OCI-LY7 (cell line): ENCODE measurements at regions not wholly inside any gene's neighbourhood (a gene's known extent, or its start where the extent isn't known, plus 50 kb on each side); places are given as distances from the start of the nearest gene placed in this dataset.

ENCODE experiments used
- BruUV-seq: library from RNA; stranded (reverse); fragments of 400-500 nt; replicated peaks from 2 replicates; lab custom pipeline; 2021; lab: Mats Ljungman, UMichigan
- CTCF ChIA-PET: fragments of 300-600 bp; sonication (Branson Sonifier 250); formaldehyde crosslinking; loops from one replicate; lab custom pipeline; 2022; ENCODE audit warnings: antibody characterized with exemption; ENCODE audit not compliant: unreplicated experiment; lab: Charles Lee
- POLR2A ChIA-PET: fragments of 300-600 bp; sonication (Branson Sonifier 250); formaldehyde crosslinking; loops from one replicate; lab custom pipeline; 2022; ENCODE audit warnings: antibody characterized with exemption; lab: Charles Lee
- DNase-seq: peaks from one replicate; pipeline ENCODE4 v3.0.0-alpha.2; 2015; ENCODE audit warnings: low spot score
- H2AFZ ChIP-seq: fragments of 200-600 bp; sonication (generic), shearing (Covaris generic); 2 replicates; pipeline ENCODE4 v1.6.1; 2014; ENCODE audit warnings: mild to moderate bottlenecking, antibody characterized with exemption, low read length, moderate library complexity
- H3K27ac ChIP-seq: fragments of 200-600 bp; sonication (generic); 2 replicates; pipeline ENCODE4 v1.5.1; 2014; ENCODE audit warnings: mixed run types, low read depth, mild to moderate bottlenecking, moderate library complexity, low read length, inconsistent platforms; ENCODE audit not compliant: poor library complexity, severe bottlenecking
- H3K36me3 ChIP-seq: fragments of 200-600 bp; sonication (generic); 2 replicates; pipeline ENCODE4 v1.6.1; 2014; ENCODE audit warnings: mild to moderate bottlenecking, antibody characterized with exemption, low read length, moderate library complexity, mixed read lengths; ENCODE audit not compliant: insufficient read depth
- H3K4me1 ChIP-seq: fragments of 200-600 bp; sonication (generic); 2 replicates; pipeline ENCODE4 v1.5.1; 2014; ENCODE audit warnings: mild to moderate bottlenecking, low read length; ENCODE audit not compliant: insufficient read depth, poor library complexity, severe bottlenecking
- H3K4me2 ChIP-seq: fragments of 200-600 bp; sonication (generic); 2 replicates; pipeline ENCODE4 v1.6.1; 2014; ENCODE audit warnings: mild to moderate bottlenecking, low read length
- H3K4me3 ChIP-seq: fragments of 200-600 bp; sonication (generic); 2 replicates; pipeline ENCODE4 v1.5.1; 2014; ENCODE audit warnings: mild to moderate bottlenecking, low read depth, low read length; ENCODE audit not compliant: poor library complexity, severe bottlenecking
- H3K79me2 ChIP-seq: fragments of 200-600 bp; sonication (generic); 2 replicates; pipeline ENCODE4 v1.6.1; 2016; ENCODE audit warnings: low read depth, mild to moderate bottlenecking, low read length, moderate library complexity, mixed read lengths; ENCODE audit not compliant: insufficient read depth
- H3K9me2 ChIP-seq: fragments of 200-600 bp; sonication (generic); 2 replicates; pipeline ENCODE4 v1.6.1; 2016; ENCODE audit warnings: mild to moderate bottlenecking, low read length, mixed read lengths; ENCODE audit not compliant: insufficient read depth
- H3K9me3 ChIP-seq: fragments of 200-600 bp; sonication (generic); 2 replicates; pipeline ENCODE4 v1.6.1; 2014; ENCODE audit warnings: mild to moderate bottlenecking, mixed run types, low read length, mixed read lengths
- H4K20me1 ChIP-seq: fragments of 200-600 bp; sonication (generic); 2 replicates; pipeline ENCODE4 v1.6.1; 2014; ENCODE audit warnings: mild to moderate bottlenecking, antibody characterized with exemption, low read length, moderate library complexity, mixed read lengths; ENCODE audit not compliant: insufficient read depth
- CTCF ChIP-seq: fragments of 200-600 bp; sonication (generic); conservative IDR thresholded peaks from 2 replicates; pipeline ENCODE4 v1.5.1; 2014; ENCODE audit warnings: mild to moderate bottlenecking, antibody characterized with exemption, low read length, moderate library complexity, mixed read lengths
- EZH2phosphoT487 ChIP-seq: fragments of 200-600 bp; sonication (generic); IDR thresholded peaks from 2 replicates; pipeline ENCODE4 v1.6.1; 2018; ENCODE audit warnings: low read depth, borderline replicate concordance, mild to moderate bottlenecking, mixed run types, antibody characterized with exemption, low read length, moderate library complexity, mixed read lengths
- intact Hi-C: fragments of 100-400 bp; cut with micrococcal nuclease; formaldehyde crosslinking; loops from one replicate; pipeline ENCODE4 v1.10.0; 2022; ENCODE audit not compliant: unreplicated experiment

- no peak overlapping the region for H2AFZ ChIP-seq
- H3K9me3 ChIP-seq, result no peaks in the 10 kb centered on the region
- ChIA-PET POLR2A (no interaction called here), CTCF (no interaction called here)
- H3K4me1 ChIP-seq, result no peaks in the 10 kb centered on the region
- no peaks in the 10 kb centered on the region for H4K20me1 ChIP-seq
- H3K4me3 ChIP-seq, result no peak overlapping the region
- DNase-seq, result no peak
- TF ChIP-seq EZH2phosphoT487, result no peak
- no peak for TF ChIP-seq CTCF
- H3K36me3 ChIP-seq, result no peaks in the 10 kb centered on the region
- BruUV-seq, result no TSS peak
- intact Hi-C loops, result no loop called here
- H3K27ac ChIP-seq, result no peak overlapping the region
- H3K79me2 ChIP-seq, result no peaks in the 10 kb centered on the region
- H3K4me2 ChIP-seq, result no peak overlapping the region
- no peaks in the 10 kb centered on the region for H3K9me2 ChIP-seq
These were observed 212.7 kb downstream of the PTBP2 start for GRCh38 chr1:96934282-96934681.

DNA sequence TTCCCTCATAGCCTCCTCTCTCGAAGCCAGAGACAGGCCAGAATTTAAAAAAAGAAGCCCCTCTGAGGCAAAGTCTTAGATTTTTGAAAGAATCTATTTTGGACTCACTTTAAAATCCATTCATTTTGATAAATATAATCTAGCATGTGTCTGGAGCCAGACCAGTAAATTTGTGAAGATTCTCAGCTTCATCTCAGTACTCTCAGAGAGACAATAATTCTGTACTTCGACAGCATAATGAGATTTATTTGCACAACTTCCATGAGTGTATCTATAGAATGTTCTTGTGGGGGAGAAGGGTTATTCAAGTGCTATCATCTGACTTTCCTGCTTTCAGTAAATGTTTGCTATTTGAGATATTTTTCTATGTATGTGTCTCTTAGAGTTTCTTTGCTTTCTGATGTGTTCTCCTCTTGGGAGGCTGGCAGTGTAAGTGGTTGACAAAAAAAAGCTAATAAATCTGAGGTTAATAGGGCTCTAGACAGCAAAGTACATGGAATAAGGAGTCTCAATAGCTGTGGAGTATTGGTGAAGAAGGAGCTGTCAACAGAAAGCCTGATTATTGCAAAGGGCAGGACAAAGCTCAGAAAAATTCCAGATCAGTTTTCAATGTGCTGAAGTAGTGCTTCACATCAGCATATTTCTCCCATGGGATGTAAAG lies 223.0 kb downstream of the PTBP2 start:
- no peak for TF ChIP-seq EZH2phosphoT487
- TF ChIP-seq CTCF, result no peak
- CTCF ChIA-PET, result no interaction called here

DNA sequence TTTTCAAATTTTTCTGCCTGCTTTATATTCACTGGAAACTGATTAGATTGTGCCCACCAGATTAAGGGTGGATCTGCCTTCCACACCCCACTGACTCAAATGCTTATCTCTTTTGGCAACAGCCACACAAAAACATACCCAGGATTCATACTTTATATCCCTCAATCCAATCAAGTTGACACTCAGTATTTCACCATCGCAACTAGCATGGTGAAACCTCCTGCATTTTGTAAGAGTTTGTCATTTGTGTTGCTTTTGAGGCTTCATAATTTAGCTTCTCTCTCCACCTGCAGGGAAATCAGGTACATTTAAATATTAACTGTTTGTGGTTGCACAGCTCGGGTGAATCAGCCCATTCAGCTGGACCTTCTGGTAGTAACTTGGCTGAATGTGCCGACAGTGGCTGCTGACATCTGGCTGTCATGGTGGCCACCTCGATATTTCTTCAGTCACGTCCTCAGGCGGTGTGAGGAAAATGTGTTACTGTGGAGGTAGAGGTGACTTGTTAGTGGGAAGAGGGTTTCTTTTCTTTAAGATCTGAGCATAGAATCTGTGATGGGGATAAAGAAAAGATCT lies 224.0 kb downstream of the PTBP2 start:
- H3K4me1 ChIP-seq, result no peaks in the 10 kb centered on the region
- POLR2A ChIA-PET, result no interaction called here

More for the DNA sequence above, 223.0 kb downstream of the PTBP2 start:
- Histone ChIP-seq H3K9me2 (no peaks in the 10 kb centered on the region), H3K36me3 (no peaks in the 10 kb centered on the region), H3K4me3 (no peak overlapping the region), H3K27ac (no peak overlapping the region), H4K20me1 (no peaks in the 10 kb centered on the region), H3K9me3 (no peaks in the 10 kb centered on the region), H3K4me2 (no peak overlapping the region), H2AFZ (no peak overlapping the region), H3K79me2 (no peaks in the 10 kb centered on the region), H3K4me1 (no peaks in the 10 kb centered on the region)
- intact Hi-C loops, result no loop called here
- BruUV-seq, result no TSS peak
- POLR2A ChIA-PET, result interaction anchor here (0.6 kb wide), 2 partner anchors 388 to 749 kb away, joined by 3 read pairs; no protein-coding TSS in a partner anchor
- DNase-seq, result no peak

More for the DNA sequence above, 224.0 kb downstream of the PTBP2 start:
- no peaks in the 10 kb centered on the region for H3K79me2 ChIP-seq
- no peak overlapping the region for H3K4me2 ChIP-seq
- no TSS peak for BruUV-seq
- intact Hi-C loops, result no loop called here
- H3K9me2 ChIP-seq, result no peaks in the 10 kb centered on the region
- no peaks in the 10 kb centered on the region for H3K9me3 ChIP-seq
- H3K4me3 ChIP-seq, result no peak overlapping the region
- no peak for DNase-seq
- no peaks in the 10 kb centered on the region for H3K36me3 ChIP-seq
- H2AFZ ChIP-seq, result no peak overlapping the region
- TF ChIP-seq CTCF, result no peak
- no peak for TF ChIP-seq EZH2phosphoT487
- CTCF ChIA-PET, result no interaction called here
- H3K27ac ChIP-seq, result no peak overlapping the region
- H4K20me1 ChIP-seq, result no peaks in the 10 kb centered on the region
